ENCODE measurements at regions not wholly inside any gene's neighbourhood (a gene's known extent, or its start where the extent isn't known, plus 50 kb on each side); places are given as distances from the start of the nearest gene placed in this dataset.
A peak's percentile ranks its signal among the peaks of the same experiment; 100 is the strongest.

DNA sequence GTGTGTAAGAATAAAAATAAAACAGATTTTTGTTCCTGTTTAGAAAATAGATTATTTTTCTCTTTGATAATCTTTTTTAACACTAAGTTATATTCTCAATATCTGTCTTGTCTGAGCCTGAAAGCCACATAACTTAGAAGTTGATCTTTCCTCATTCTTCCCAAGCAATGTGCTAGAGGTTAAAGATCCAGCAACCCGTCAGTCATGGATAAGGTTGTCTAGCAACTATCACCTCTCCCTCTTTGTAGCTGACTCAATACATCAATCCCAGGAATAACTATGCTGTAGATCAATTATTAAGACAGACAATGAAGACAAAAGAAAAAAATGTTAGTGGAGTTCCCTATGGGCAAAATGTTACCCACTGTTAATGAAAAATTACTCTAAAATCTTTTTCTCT, 813.1 kb upstream of the CCDC179 start:
- no peak for DNase-seq

DNA sequence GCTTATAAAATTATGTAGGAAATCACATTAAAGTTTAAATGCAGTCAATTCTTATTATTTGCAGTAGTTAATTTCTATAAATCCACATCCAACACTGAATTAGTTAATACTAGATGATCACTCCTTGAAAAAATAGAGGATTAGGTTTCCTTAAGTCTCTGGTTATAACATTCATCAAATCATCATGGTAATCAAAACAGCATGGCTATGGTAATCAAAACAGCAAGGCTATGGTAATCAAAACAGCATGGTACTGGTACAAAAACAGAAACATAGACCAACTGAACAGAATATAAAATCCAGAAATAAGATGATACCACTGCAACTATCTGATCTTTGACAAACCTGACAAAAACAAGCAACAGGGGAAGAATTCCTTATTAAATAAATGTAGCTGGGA, 814.6 kb upstream of the CCDC179 start:
- DNase-seq: no peak

DNA sequence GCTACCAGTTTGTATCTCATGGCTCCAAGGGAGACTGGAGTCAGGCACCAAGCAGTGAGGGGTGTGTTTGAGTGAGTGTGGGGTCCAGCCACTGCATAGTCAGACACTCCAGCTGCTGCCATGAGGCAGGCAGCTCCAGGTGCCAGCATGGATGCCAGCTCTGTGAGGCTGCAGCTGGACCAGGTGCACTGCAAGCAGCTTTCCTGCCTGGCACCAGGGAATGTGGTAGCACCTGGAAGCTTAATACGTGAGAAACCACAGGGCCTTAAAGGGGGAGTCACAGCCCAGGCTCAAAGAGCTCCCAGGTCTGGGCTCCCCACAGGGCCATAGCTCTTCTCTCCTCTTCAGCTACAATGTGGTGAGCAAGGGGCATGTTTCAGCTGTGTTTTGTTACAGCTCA, 817.8 kb upstream of the LUZP2 start:
- no peak for DNase-seq

DNA sequence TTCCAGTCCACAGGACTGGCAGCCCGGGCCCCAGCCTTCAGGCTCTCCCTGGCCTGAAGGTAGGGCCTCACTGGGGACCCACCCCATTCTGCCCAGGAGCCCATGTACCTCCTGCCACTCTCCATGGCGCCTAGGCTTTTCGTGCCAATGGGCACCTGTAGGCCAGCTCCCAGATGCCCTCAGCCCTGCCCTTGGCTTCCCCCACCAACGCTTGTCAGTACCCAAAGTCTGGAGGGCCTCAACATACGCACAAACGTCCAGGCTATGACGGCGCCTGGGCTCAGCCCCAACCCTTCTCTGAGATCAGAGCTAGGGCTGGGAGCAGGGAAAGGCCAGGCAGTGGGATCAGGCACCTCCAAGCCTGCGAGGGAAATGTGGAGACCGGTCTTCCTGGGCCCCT, 816.9 kb upstream of the LUZP2 start:
- DNase-seq: no peak

DNA sequence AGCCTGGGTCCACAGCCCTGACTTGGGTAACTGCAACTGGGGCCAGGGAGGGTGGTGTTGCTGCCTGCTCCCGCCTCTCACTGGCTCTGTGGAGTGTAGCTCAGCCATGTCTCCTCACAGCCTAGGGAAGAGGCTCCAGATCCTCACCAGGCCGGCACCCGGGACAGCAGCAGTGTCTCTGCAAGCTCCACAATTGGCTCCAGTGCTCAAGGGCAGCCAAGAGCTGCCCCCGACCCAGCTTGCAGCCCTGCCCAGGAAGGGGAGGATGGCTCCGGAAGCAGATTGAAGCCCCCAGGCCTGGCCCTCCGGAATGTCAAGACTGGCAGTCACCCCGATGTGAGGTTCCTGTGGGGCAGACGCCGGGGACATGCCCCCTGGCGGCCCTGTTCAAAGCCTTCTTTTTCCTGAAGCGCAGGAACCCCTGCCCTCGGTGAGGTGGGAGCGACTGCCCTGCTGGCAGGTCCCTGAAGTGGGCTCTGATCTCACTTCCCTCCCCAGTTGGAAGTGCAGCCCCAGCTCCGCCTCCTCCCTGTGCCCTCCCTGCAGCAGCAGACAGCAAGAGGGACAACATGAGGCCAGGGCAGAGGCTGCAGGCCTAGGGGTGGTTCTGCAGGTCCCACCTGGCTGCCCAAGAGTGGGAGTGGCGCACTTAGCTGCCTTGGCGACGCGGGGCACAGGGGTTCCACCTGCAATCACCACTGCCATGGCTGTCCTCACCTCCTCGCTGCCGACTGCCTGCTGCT, 816.2 kb upstream of the LUZP2 start:
- no peak for DNase-seq

DNA sequence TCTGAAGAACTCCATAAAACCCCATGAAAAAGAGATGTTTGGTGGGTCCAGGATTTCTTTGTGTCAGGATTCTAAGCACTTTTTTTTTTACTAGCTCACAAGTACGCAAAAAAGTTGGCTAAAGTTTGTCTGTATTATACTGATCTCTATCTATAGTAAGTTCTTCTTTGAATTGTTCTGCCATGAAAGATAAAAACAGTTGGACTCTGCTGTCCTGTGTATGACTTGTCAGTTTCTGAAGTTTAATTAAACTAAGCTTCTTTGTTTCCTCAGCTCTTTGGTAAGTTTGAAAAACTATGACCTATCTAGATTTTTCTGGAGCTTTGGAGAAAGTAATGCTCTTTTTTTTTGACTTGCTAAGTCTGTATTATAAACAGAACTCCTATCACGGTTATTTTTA, 812.2 kb upstream of the LUZP2 start:
- no peak for DNase-seq

DNA sequence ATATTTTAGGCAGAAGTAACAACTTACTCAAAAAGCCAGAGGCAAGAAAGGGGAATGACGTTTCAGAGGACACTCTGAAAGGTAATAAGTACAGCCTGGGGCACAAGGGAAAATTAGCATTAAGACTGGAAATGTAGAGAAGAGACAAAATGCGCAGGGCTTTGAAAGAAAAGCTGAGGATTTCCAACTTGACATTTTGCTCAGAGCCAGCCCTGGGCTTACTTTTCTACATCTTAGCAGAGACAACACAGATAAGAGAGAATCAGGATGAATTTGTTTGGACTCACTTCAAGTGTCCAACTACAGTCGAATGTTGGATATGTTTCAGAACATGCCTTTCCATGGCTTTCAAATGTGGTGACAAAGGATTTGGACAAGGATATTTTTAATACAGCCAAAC, 808.9 kb upstream of the LUZP2 start:
- DNase-seq: peak in 2 of 3 donors; percentile 8 to 25

DNA sequence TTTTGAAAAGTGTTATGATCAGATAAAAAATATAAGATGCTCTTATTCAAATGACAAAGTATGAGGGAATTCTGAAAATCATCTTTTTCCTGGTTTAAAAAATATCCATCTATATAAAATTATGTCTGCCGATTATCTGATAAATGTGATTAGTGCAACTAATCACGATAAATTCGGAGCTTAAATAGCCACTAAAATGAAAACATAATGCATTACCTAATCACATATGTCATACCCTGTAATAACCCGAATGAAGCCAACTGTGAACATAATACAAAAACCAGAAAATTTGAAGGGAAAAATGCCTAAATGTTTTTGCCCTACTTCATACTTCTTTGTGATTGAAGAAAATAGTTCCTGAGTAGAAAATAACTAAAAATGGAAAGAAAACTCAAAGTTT, 808.4 kb upstream of the LUZP2 start:
- DNase-seq: peak in 1 of 3 donors; percentile 7

DNA sequence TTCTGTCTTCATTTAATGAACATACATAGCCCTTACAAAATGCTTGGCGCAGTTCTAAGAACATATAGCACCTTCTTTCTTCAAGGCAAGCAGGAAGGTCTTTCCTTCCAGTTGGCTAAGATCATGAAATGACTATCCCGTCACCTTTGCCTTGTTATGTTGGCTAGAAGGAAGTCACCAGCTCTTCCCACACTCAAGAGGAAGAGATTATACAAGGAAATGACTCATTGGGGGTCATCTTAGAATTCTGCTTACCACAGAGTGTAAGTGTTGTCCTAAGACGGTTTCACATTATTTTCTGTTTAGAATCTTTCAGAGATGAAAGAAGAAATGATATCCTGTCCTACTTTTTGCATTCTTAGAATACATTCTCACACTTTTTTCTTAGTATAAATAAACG, 808.0 kb upstream of the LUZP2 start:
- DNase-seq: peak in 1 of 3 donors; percentile 5

DNA sequence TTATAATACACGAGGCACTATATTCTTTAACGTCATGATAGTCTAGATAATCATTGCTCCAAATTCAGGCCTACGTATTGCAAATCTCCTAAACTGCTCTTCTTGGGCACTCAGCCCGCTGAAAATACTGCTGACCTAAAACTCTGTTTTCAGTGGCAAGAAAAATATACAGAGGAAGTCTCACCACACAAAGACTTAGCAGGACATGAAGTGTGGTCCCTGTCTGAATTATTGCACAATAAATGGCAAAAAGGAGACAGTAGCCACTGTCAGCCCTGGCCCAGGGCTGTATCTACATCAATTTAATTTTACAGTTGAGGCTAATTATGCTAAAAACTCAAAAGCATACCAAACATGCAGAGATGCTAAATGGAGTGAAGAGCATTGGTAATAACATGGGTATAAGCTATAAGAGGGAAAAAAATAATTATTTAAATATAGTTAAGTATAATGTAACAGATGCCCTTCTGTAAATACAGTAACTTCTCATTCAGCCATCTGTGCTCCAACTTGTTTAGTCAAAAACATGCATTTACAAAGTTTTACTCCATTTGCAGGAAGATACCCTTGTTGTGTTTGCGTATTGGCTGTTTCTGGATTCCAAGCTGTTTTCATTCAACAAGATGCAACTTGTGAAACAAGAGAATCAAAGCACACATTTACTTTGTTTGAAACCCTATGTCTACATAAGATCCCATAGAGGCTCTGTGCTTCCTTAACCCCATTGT, 800.0 kb upstream of the LUZP2 start:
- no peak for DNase-seq

DNA sequence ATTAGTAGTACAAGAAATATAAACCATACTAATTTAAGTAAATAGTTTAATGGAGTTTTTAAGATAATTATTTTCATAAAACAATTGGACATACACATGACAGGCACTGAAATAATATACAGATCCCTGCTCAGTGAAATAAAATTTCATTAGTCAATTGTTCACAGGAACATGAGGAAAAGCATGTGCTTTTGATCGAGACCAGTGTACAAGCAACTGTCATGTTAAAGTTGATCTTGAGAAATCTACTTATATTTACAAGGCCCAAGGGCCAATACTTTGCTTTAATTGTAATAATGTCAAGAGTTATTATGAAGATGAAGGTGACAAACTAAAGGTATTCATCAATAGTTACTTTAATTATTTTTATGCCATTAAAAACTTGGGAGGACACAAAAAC, 792.7 kb upstream of the LUZP2 start:
- DNase-seq: no peak

DNA sequence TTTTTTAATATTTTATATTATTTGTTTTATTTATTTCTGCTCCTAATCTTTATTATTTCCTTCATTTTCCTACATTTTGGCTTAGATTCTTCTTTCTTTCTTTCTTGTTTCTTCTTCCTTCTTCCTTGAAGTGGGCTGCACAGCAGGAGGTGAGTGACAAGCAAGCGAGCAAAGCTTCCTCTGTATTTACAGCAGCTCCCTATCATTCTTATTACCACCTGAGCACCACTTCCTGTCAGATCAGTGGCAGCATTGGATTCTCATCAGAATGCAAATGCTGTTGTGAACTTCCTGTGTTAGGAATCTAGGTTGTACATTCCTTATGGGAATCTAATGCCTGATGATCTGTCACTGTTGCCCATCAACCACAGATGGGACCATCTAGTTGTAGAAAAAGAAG, 784.9 kb upstream of the LUZP2 start:
- DNase-seq: no peak

DNA sequence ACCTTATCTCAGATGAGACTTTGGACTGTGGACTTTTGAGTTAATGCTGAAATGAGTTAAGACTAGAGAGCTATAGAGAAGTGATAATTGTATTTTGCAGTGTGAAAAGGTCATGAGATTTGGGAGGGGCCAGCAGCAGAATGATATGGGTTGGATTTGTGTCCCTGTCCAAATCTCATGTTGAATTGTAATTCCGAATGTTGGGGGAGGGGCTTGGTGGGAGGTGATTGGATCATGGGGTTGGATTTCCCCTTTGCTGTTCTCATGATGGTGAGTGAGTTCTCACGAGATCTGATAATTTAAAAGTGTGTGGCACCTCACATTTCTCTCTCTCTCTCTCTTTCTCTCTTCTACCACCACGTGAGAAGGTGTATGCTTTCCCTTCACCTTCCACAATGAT, 777.8 kb upstream of the LUZP2 start:
- no peak for DNase-seq

DNA sequence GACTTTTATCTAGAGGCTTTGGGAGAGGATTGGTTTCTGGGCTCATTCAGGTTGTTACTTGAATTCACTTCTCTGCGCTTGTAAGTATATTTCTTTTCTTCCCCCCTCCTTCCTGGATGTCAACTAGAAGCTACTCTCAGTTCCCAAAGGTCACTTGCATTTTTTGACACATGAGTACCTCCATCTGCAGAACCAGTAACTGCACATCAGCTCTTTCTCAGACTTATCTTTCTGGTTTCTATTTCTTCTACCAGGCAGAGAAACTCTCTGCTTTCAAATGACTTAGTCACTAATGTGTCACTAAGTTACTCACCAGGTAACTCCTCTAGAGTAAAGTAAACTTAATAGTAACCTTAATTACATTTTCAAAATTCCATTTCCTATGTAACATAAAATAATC, 773.0 kb upstream of the LUZP2 start:
- DNase-seq: no peak

DNA sequence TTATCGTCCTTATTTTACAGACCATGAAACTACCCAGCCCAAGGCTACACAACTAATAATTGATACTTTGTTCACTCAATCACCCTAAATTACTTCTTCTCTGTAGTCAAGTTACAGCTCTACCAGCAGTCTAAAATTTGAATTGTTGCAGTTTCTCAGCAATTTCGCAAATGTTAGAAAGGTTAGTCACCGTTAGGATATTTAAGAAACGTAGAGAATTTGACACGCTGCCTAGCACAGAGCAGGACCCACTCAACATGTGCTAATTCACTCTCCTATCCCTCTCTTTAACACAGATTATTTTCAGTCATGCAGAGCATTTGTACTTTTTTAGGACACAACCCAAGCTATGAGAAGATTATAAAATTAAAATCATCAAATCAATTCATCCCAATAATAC, 771.1 kb upstream of the LUZP2 start:
- DNase-seq: no peak

DNA sequence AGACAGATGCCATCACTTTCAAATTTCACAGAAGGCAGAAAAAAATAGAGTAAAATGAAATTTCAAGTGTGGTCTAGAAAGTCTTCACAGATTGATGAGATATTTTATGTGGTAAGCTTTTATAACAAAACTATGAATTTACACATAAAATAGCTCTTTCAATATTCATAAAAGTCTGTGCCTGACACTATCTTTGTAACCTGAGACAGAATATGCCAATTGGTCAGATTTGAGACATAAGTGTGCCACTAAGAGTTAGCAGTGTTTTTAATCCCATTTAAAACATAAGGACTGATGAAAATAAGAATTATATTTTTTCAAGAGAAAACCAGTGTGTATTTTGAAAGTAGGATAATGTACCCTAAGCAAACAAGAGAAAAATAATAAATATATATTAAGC, 769.5 kb upstream of the LUZP2 start:
- DNase-seq: no peak

DNA sequence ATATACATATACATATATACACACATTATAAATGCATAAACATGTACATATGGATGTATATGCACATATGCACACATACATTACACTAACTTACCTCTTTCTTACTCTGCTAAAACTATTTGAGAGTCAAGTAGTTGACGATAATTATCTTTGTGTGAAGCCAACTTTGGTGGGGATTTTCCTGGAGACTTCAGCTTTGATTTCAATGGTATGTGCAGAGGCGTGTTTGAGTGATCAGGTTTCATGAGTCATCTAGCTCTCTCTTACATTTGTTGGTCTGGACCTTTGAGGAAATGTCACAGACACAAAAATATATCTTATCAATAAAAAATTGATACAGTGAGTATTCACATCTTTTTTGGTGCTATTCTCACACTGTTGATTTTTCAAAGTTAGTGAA, 769.1 kb upstream of the LUZP2 start:
- peak in 2 of 3 donors; percentile 2 to 10 for DNase-seq

DNA sequence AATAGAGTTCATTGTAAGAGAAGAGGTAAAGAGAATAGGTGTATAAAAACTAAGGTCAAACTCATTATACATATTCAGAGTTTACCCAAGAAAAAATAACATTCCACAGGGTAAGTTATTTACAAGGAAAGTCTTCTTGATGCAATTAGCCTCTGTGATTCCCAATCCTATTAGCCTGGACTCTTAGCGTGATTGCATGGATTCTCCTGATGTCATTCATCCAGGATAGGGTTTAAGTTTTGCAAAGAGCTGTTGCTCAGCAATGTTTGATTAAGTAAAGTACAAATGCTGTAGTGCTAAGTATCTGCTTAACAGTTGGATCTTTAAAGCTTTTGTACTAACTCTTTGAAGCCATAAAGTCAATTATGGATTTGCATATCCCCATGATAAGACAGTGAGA, 767.8 kb upstream of the LUZP2 start:
- no peak for DNase-seq

DNA sequence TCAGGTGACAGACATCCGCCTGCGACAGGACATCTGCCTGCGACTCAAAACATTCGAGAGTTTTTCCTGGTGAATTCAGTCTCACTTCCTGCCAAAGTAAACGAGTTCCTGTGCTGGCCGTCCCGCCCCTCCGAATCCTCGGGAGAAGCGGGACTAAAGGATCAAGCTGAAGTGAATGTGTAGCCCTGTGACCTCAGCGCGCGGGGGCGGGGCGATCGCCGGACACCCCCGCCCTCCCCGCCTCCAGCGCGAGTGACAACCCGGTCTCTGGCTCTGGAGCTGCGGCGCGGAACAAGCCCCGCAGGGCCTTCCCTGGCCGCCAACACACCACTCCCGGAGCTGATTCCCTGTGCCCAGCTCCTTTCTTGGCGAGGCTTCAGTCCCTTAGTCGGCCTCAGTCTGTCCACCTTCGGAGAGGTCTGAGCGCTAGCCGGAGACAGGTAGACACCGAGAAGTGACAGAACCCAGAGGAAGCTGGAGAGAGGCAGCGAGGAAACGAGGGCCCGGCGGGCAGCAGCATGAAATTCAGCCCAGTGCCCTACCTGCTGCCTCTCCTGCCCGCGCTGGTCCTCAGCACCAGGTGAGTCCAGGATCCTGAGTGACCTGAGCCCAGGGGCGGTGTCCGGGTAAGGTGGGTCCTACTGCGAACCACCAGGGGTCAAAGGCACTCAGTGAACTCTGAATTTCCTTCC, 766.4 kb upstream of the LUZP2 start:
- no peak for DNase-seq

DNA sequence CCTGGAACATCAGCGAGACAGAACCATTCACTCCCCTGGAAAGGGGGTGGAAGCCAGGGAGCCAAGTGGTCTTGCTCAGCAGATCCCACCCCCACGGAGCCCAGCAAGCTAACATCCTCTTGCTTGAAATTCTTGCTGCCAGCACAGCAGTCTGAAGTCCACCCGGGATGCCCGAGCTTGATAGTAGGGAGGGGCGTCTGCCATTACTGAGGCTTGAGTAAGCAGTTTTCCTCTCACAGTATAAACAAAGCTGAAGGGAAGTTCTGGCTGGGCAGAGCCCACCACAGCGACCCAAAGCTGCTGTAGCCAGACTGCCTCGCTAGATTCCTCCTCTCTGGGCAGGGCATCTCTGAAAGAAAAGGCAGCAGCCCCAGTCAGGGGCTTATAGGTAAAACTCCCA, 764.8 kb upstream of the LUZP2 start:
- DNase-seq: no peak

DNA sequence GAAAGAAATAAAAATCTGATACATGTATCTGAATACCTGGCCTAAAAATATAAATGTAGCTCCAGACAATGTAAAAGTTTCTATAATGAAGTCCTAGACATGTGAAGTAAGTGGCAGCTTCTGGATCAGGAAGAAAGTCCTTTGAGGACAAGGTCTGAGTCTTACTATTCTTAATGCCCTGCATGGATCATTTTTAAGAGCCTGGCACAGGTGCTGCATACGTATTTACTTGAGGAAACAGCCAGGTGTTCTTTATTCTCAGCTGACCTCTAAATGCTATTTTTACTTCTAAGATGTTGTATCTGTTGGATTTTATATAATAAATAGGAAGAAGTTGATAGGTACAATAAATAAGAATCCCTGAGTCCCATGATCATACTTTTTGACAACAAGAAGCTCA, 750.0 kb upstream of the LUZP2 start:
- DNase-seq: no peak

DNA sequence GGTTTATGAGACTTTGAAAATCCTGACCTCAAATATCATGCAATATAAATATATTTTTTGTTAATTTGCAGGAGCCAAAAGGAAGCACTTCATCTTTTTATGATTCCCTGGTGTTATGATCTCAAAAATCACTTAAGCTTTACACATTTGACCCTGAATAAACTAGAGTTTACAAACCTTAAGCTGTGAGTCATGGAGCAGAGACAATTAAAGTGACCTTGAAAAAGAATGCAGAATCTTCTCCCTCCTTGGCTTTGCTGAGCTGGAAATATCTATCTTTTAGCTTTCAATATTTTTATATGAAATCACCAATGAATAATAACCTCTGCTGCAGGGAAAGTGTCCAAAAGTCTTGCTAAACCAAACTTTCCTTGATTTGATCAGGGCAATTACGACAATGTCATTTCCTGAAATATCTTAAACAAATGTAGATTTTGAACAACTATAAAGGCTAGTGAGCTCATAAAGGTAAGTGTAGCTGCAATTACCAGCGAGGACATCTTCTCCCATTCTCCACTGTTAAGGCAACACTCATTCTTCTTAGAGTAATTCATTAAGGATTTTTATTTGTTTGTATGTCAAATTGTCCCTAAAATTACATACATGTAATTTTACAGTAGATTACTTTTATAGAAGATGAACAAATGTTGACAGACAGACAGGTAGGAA, 747.0 kb upstream of the LUZP2 start:
- DNase-seq: no peak

DNA sequence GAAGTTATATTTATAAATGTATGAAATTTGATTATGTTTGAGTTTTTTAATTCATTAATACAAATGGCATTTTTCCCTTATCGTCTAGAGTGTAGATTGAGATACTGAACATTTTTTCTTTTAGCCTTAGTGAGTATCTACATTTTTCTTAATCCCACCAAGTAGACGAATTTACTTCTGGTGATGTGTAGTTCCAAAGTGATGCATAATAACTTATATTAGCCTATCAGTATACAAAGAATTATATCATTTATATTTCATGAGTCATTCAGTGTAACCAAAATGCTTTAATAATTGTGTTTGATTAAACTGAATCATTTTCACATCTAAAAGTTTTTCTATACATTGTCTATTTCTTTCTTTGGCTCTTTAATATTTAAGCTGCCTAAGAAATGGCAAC, 745.6 kb upstream of the LUZP2 start:
- no peak for DNase-seq
